RWPE1 (cell line): ENCODE measurements at regions not wholly inside any gene's neighbourhood (a gene's known extent, or its start where the extent isn't known, plus 50 kb on each side); places are given as distances from the start of the nearest gene placed in this dataset.

Source experiments
- CTCF ChIA-PET: fragments of 350-600 bp; sonication (Branson Sonifier 250); formaldehyde crosslinking; extraction: SDS; loops from one replicate; lab custom pipeline; 2021; lab: Yijun Ruan, JAX
- POLR2A ChIA-PET: fragments of 400-600 bp; formaldehyde crosslinking; extraction: SDS; loops from one replicate; lab custom pipeline; 2020; ENCODE audit warnings: antibody characterized with exemption; ENCODE audit not compliant: low non-redundant PET; lab: Yijun Ruan, JAX
- DNase-seq: peaks from one replicate; pipeline ENCODE4 v3.0.0; 2012; ENCODE audit warnings: low spot score
- H3K27ac ChIP-seq: fragments of 450-650 bp; 2 replicates; pipeline ENCODE4 v1.5.1; 2017
- TF ChIP-seq, protein P1 (sequence below): fragments of 450-650 bp; conservative IDR thresholded peaks from 2 replicates; pipeline ENCODE4 v1.5.1; 2017; ENCODE audit warnings: low read depth, mild to moderate bottlenecking

GRCh38 chr4:4808086-4808485 is 51.4 kb upstream of the MSX1 start:
- POLR2A ChIA-PET: no interaction called here
- H3K27ac ChIP-seq: no peak overlapping the region
- DNase-seq: no peak
- CTCF ChIA-PET: no interaction called here
- TF ChIP-seq, protein P1, sequence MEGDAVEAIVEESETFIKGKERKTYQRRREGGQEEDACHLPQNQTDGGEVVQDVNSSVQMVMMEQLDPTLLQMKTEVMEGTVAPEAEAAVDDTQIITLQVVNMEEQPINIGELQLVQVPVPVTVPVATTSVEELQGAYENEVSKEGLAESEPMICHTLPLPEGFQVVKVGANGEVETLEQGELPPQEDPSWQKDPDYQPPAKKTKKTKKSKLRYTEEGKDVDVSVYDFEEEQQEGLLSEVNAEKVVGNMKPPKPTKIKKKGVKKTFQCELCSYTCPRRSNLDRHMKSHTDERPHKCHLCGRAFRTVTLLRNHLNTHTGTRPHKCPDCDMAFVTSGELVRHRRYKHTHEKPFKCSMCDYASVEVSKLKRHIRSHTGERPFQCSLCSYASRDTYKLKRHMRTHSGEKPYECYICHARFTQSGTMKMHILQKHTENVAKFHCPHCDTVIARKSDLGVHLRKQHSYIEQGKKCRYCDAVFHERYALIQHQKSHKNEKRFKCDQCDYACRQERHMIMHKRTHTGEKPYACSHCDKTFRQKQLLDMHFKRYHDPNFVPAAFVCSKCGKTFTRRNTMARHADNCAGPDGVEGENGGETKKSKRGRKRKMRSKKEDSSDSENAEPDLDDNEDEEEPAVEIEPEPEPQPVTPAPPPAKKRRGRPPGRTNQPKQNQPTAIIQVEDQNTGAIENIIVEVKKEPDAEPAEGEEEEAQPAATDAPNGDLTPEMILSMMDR: no peak

GRCh38 chr4:4805887-4806286 is 53.6 kb upstream of the MSX1 start:
- no peak overlapping the region for H3K27ac ChIP-seq
- TF ChIP-seq, protein P1: no peak
- POLR2A ChIA-PET: no interaction called here
- no peak for DNase-seq
- CTCF ChIA-PET: no interaction called here

DNA sequence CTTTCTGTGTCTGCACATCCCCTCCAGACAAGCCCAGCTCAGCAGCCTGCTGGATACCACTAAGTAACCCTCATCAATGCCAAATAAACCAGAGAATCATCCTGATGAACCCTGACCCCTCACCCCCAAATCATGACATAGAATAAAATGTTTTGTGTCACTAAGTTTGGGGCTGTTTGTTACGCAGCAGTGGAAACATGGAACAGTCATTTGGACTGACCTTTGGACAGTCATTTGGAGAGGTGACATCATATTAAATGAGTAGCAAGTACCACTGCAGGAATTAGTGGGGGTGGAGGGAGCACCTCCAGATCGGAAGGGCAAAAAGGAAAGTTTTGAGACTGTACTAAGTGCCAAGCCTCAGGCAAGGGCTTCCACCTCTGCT is 55.6 kb upstream of the MSX1 start:
- no peak for DNase-seq
- no peak overlapping the region for H3K27ac ChIP-seq
- ChIA-PET CTCF (no interaction called here), POLR2A (no interaction called here)
- TF ChIP-seq, protein P1: no peak

DNA sequence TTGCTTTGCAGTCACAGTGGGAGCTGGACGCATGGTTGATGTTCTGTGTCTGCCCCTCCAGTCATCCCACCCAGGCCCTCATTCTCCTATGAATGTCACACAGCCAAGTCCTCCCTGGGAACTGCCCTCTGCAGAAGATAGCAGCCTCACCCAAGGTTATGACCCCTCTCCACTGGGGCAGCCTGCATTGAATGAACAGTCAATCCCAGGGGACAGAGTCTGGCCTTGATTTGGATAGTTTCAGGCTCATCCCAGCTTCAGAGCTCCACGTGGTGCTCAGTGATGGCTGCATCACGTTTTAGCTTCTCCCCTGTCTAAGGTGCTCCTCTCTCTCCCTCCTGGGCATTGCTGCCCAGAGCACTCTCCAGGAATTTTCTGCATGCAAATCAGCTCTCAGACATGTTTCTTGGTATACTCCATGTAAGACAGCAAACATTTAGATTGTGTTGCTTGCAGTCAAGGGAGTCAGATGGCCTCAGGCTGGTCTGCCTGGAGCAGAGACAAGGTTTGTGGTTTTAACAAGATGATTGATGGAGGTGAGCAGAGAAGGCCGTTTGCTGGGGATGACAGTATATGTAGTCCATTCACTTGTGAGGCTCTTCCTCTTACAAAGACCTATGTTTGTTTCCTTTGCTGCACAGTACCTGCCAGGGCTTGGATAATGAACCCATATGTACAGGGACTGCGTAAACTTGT is 56.1 kb upstream of the MSX1 start:
- no peak overlapping the region for H3K27ac ChIP-seq
- no peak for DNase-seq
- POLR2A ChIA-PET: no interaction called here
- TF ChIP-seq, protein P1: no peak
- CTCF ChIA-PET: no interaction called here

GRCh38 chr4:4800646-4801408 is 58.6 kb upstream of the MSX1 start:
- TF ChIP-seq, protein P1: no peak
- H3K27ac ChIP-seq: no peak overlapping the region
- ChIA-PET CTCF (no interaction called here), POLR2A (no interaction called here)
- DNase-seq: no peak

DNA sequence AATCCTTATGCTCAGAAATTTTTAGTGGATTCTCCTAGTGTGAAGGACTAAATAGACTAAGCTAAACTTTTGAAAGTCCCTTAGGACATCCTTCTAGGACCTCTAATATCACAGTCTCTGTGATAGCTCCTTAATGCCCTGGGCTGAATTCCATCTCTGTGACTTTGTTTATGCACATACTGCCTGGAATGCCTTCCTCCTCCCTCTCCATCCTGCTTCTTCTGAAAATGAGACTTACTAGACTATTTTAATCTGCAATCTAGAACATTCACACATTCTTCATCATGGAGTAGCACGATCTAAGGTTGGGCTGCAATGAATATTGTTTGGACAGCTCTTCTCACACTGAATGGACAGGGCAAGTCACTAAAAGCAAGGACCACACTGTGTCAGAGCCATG is 65.0 kb upstream of the MSX1 start:
- DNase-seq: no peak
- TF ChIP-seq, protein P1: no peak
- ChIA-PET CTCF (interaction anchor here (0.9 kb wide), 1 partner anchor 10 kb away, joined by 3 read pairs; no protein-coding TSS in a partner anchor), POLR2A (no interaction called here)
- no peak overlapping the region for H3K27ac ChIP-seq
